GM12891 (cell line): ENCODE measurements at regions not wholly inside any gene's neighbourhood (a gene's known extent, or its start where the extent isn't known, plus 50 kb on each side); places are given as distances from the start of the nearest gene placed in this dataset.
"Not testable (repeated sequence)": the region's sequence is repeated elsewhere in the genome, so short reads cannot be mapped to it uniquely, and the experiment has no call there.

Experiments
- DNase-seq: peaks from one replicate; pipeline ENCODE4 v3.0.0; 2011; ENCODE audit warnings: low spot score; ENCODE audit not compliant: insufficient read length
- FAIRE-seq: peaks from 2 replicates; lab custom pipeline; 2011; peaks lifted over from hg19 to GRCh38; lab: Jason Lieb, UNC
- PAX5 ChIP-seq: IDR thresholded peaks from 2 replicates; pipeline ENCODE4 v1.6.1; 2011; ENCODE audit warnings: low read length, moderate library complexity, mild to moderate bottlenecking; ENCODE audit not compliant: insufficient read depth, severe bottlenecking
- POLR2A ChIP-seq: IDR thresholded peaks from 2 replicates; pipeline ENCODE4 v1.6.1; 2011; ENCODE audit warnings: low read depth, low read length, control low read depth
- POLR2AphosphoS5 ChIP-seq: IDR thresholded peaks from 2 replicates; pipeline ENCODE4 v1.6.1; 2011; ENCODE audit warnings: low read depth, low read length, control low read depth
- POU2F2 ChIP-seq: IDR thresholded peaks from 2 replicates; pipeline ENCODE4 v1.6.1; 2011; ENCODE audit warnings: low read depth, mild to moderate bottlenecking, control low read depth, low read length, moderate library complexity
- SPI1 ChIP-seq: IDR thresholded peaks from 2 replicates; pipeline ENCODE4 v1.6.1; 2011; ENCODE audit warnings: low read depth, low read length, control low read depth
- TAF1 ChIP-seq: IDR thresholded peaks from 2 replicates; pipeline ENCODE4 v1.6.1; 2011; ENCODE audit warnings: low read depth, low read length, control low read depth

DNA sequence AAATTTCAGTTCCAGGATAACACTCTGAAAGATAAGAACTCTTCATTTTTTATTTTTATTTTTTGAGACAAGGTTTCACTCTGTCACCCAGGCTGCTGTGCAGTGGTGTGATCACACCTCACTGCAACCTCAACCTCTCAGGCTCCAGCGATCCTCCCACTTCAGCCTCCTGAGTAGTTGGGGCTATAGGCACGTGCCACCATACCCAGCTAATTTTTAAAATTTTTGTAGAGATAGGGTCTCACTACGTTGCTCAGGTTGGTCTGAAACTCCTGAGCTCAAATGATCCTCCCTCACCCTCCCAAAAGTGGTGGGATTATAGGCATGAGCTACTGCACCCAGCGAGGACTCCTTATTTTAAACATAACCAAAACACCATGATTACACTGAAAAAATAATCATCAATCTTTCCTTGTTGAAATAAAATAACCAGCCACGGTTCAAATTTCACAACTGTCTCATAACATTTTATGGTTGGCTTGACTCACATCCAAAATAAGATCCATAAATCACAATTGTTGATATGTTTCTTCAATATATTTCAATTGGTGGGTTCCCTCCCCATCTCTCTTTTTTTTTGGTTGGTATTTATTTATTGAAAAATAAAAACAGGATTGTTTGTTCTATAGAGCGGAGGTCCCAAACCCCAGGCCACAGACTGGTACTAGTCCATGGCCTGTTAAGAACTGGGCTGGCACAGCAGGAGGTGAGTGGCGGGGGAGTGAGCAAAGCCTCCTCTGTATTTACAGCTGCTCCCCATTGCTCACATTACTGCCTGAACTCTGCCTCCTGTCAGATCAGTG lies 60.1 kb upstream of the FAM171A1 start:
- TF ChIP-seq PAX5 (no peak), TAF1 (no peak), POLR2AphosphoS5 (no peak)
- no peak for DNase-seq
- no peak for FAIRE-seq

DNA sequence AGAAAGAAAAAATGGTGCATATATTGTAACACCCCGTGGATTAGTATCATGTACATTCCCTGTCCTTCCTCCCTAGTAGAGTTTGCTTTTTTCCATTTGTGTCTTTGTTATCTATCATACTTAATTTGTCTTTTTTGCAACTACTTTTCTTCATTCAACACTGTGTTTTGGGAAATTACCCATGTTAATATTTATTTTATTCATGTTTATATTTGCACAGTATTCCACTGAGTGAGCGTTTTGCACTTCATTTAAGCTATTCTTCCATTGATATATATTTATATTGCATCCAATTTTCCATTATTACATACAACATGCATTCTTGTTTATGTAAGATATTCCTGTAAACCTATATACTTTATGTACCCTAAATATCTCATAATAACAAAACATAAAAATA lies 57.6 kb upstream of the FAM171A1 start:
- FAIRE-seq, result no peak
- TF ChIP-seq POU2F2, result no peak
- no peak for TF ChIP-seq POLR2AphosphoS5
- TF ChIP-seq TAF1, result no peak
- DNase-seq, result no peak

DNA sequence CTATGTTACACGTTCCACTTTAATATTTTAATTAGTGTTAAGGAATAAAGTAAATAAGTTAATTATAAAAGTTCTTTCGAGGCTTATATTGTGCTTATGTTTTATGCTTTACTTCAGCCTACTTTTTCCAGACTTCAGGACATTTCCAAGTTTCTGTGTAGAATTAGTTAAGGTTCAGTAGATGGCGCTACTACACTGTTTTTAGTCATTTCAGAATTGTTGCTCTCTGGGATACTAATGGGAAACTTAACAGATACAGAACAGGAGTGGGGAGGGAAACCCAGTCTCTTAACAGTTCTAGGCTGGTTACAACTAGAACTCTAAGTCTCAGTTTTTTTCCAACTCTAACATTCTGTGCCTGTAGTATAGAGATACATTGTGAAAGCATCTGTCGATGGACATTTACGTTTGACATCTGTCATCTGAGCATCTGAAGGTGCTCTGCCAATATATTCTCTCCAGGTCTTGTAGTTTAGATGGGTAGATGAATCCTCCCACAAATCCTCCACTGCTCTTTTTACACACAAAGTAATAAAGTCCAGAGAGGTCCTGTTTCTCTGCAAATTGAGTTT lies 56.8 kb upstream of the FAM171A1 start:
- TF ChIP-seq SPI1 (no peak), TAF1 (no peak), POLR2AphosphoS5 (no peak), POLR2A (no peak), POU2F2 (no peak), PAX5 (no peak)
- FAIRE-seq (peak; percentile 5), DNase-seq (no peak)

- DNase-seq (no peak), FAIRE-seq (no peak)
- TF ChIP-seq POLR2AphosphoS5 (no peak), POLR2A (no peak), TAF1 (no peak), PAX5 (no peak), SPI1 (no peak), POU2F2 (no peak)
Measured at GRCh38 chr10:15426558-15426957, 55.5 kb upstream of the FAM171A1 start.

GRCh38 chr10:15426115-15426514 lies 55.0 kb upstream of the FAM171A1 start:
- FAIRE-seq, result no peak
- no peak for TF ChIP-seq TAF1
- TF ChIP-seq POLR2A, result no peak
- no peak for TF ChIP-seq SPI1
- no peak for TF ChIP-seq POLR2AphosphoS5
- TF ChIP-seq POU2F2, result no peak
- DNase-seq, result no peak

GRCh38 chr10:15421875-15422274 lies 50.8 kb upstream of the FAM171A1 start:
- DNase-seq, FAIRE-seq: not testable (repeated sequence)
